Right lobe of liver (tissue), 6 donors: ENCODE measurements at regions not wholly inside any gene's neighbourhood (a gene's known extent, or its start where the extent isn't known, plus 50 kb on each side); places are given as distances from the start of the nearest gene placed in this dataset.
"Not testable (repeated sequence)": the region's sequence is repeated elsewhere in the genome, so short reads cannot be mapped to it uniquely, and the experiment has no call there.

ENCODE experiments used
- ATAC-seq, 4 donors: fragments of 200-7000 bp; cut with Tn5 transposase; one replicate each; pipeline ENCODE4 v1.9.1; 2020; ENCODE audit warnings: mild to moderate bottlenecking in 4 of 4, moderate library complexity in 4 of 4
- DNase-seq, 3 donors: peaks; one replicate each; pipeline ENCODE4 v3.0.0-alpha.2; 2020
- H3K27ac ChIP-seq, 3 donors: fragments of 200-600 bp; one replicate each; pipeline ENCODE4 v1.8.0; 2022
- H3K27me3 ChIP-seq, 2 donors: fragments of 200-600 bp; one replicate each; pipeline ENCODE4 v1.8.0; 2022
- H3K36me3 ChIP-seq, 4 donors: fragments of 200-600 bp; sonication (generic) in 1 of 4; one replicate each; pipeline versions ENCODE4 v1.5.1 to v1.8.0; 2017 to 2022; ENCODE audit warnings: control low read depth in 1 of 4
- H3K4me1 ChIP-seq, 4 donors: fragments of 200-600 bp; sonication (generic) in 1 of 4; one replicate each; pipeline versions ENCODE4 v1.5.1 to v1.8.0; 2017 to 2022; ENCODE audit warnings: control low read depth in 1 of 4
- H3K4me3 ChIP-seq, 3 donors: fragments of 200-600 bp; one replicate each; pipeline ENCODE4 v1.8.0; 2022
- H3K9me3 ChIP-seq, 4 donors: fragments of 200-600 bp; sonication (generic) in 1 of 4; one replicate each; pipeline versions ENCODE4 v1.5.1 to v1.8.0; 2017 to 2022; ENCODE audit warnings: control low read depth in 1 of 4
- POLR2A ChIP-seq: fragments of 450-650 bp; IDR thresholded peaks from one replicate; pipeline ENCODE4 v1.6.1; 2017; ENCODE audit warnings: antibody characterized with exemption, mild to moderate bottlenecking
- WGBS: methylation state at CpG from one replicate; pipeline ENCODE4 v1.1.6; 2018; ENCODE audit warnings: low coverage, low lambda C conversion rate; ENCODE audit not compliant: insufficient coverage; ENCODE audit errors: missing lambda C conversion rate; 5-methylcytosine and 5-hydroxymethylcytosine counted together
- intact Hi-C, 2 donors: fragments of 100-400 bp; cut with DNase I; formaldehyde crosslinking; loops; one replicate each; pipeline versions ENCODE4 v1.11.2 to v1.14.1; 2022
- TF ChIP-seq, protein P1 (sequence below), 4 donors: fragments of 200-600 bp in 3 of 4; fragments of 450-650 bp in 1 of 4; IDR thresholded peaks; one replicate each; pipeline versions ENCODE4 v1.5.1 to v1.8.0; 2016 to 2022; ENCODE audit warnings: antibody characterized with exemption in 4 of 4, mild to moderate bottlenecking in 2 of 4
- donor health status: DM: no; HTN: yes; CAD: no.
- donor health status: DM: no; HTN: no; CAD: no.
- donor health status: DM: no; HTN: no; CAD: no.
- donor health status: DM: no; HTN: yes; CAD: no.
- donor health status: DM: no; HTN: yes; CAD: no.

- ATAC-seq = peak; percentile 34 to 67 (median 54)
- no peak overlapping the region for H3K4me3 ChIP-seq
- TF ChIP-seq POLR2A = no peak
- TF ChIP-seq, protein P1, sequence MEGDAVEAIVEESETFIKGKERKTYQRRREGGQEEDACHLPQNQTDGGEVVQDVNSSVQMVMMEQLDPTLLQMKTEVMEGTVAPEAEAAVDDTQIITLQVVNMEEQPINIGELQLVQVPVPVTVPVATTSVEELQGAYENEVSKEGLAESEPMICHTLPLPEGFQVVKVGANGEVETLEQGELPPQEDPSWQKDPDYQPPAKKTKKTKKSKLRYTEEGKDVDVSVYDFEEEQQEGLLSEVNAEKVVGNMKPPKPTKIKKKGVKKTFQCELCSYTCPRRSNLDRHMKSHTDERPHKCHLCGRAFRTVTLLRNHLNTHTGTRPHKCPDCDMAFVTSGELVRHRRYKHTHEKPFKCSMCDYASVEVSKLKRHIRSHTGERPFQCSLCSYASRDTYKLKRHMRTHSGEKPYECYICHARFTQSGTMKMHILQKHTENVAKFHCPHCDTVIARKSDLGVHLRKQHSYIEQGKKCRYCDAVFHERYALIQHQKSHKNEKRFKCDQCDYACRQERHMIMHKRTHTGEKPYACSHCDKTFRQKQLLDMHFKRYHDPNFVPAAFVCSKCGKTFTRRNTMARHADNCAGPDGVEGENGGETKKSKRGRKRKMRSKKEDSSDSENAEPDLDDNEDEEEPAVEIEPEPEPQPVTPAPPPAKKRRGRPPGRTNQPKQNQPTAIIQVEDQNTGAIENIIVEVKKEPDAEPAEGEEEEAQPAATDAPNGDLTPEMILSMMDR (IDR thresholded peaks at IDR 0.05) = no peak
- H3K27me3 ChIP-seq = no peaks in the 10 kb centered on the region
- DNase-seq = no peak
- intact Hi-C loops = no loop called here
- no peaks in the 10 kb centered on the region for H3K36me3 ChIP-seq
- WGBS = 45% methylated on average over 2 of the region's 2 CpGs
- H3K4me1 ChIP-seq = no peaks in the 10 kb centered on the region
- H3K9me3 ChIP-seq = no peaks in the 10 kb centered on the region
- no peak overlapping the region for H3K27ac ChIP-seq
Observed at GRCh38 chr5:159805021-159805420, 111.3 kb upstream of the ADRA1B start.

DNA sequence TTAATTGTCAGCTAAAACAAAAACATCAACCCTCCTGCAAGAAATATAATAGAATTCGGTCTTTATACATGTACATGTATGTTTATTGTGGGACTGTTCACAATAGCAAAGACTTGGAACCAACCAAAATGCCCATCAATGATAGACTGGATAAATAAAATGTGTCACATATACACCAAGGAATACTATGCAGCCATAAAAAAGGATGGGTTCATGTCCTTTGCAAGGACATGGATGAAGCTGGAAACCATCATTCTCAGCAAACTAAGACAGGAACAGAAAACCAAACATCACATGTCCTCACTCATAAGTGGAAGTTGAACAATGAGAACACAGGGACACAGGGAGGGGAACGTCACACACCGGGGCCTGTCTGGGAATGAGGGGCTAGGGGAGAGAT is 109.1 kb upstream of the ADRA1B start:
- H3K36me3 ChIP-seq, H3K9me3 ChIP-seq, H3K27me3 ChIP-seq, DNase-seq, intact Hi-C loops, H3K4me3 ChIP-seq, H3K4me1 ChIP-seq, H3K27ac ChIP-seq, ATAC-seq: not testable (repeated sequence)
- WGBS = 86% methylated on average over 3 of the region's 3 CpGs

- H3K9me3 ChIP-seq = no peaks in the 10 kb centered on the region
- no peak overlapping the region for H3K4me3 ChIP-seq
- no peak overlapping the region for H3K27ac ChIP-seq
- WGBS = 55% methylated on average over 2 of the region's 2 CpGs
- no peaks in the 10 kb centered on the region for H3K4me1 ChIP-seq
- intact Hi-C loops = no loop called here
- ATAC-seq (no peak), DNase-seq (no peak)
- no peaks in the 10 kb centered on the region for H3K27me3 ChIP-seq
- no peaks in the 10 kb centered on the region for H3K36me3 ChIP-seq
- no peak for TF ChIP-seq POLR2A
- TF ChIP-seq, protein P1 (IDR thresholded peaks at IDR 0.05) = no peak
Observed at GRCh38 chr5:159807586-159807985, 108.7 kb upstream of the ADRA1B start.

DNA sequence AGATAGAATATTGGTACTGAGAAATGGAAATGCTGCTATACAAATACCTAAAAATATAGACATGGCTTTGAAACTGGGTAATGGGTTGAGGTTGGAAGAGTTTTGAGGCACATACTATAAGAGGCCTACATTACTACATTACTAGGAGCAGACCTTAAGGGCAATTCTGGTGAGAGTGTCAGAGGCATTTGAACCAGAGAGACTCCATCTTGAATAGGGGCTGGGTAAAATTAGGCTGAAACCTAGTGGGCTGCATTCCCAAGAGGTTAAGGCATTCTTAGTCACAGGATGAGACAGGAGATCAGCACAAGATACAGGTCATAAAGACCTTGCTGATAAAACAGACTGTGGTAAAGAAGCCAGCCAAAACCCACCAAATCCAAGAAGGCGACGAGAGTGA is 104.6 kb upstream of the ADRA1B start:
- H3K4me1 ChIP-seq = no peaks in the 10 kb centered on the region
- no peak for ATAC-seq
- H3K4me3 ChIP-seq = no peak overlapping the region
- DNase-seq = no peak
- no peaks in the 10 kb centered on the region for H3K9me3 ChIP-seq
- TF ChIP-seq, protein P1 (IDR thresholded peaks at IDR 0.05) = no peak
- TF ChIP-seq POLR2A = no peak
- H3K27me3 ChIP-seq = no peaks in the 10 kb centered on the region
- no CpG with 5 or more reads among the region's 2 CpGs for WGBS
- H3K27ac ChIP-seq = no peak overlapping the region
- no peaks in the 10 kb centered on the region for H3K36me3 ChIP-seq
- intact Hi-C loops = no loop called here

DNA sequence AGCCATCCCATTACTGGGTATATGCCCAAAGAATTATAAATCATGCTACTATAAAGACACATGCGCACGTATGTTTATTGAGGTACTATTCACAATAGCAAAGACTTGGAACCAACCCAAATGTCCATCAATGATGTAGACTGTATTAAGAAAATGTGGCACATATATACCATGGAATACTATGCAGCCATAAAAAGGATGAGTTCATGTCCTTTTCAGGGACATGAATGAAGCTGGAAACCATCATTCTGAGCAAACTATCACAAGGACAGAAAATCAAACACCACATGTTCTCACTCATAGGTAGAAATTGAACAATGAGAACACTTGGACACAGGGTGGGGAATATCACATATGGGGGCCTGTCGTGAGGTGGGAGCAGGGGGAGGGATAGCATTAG is 103.5 kb upstream of the ADRA1B start:
- intact Hi-C loops, H3K36me3 ChIP-seq: not testable (repeated sequence)

GRCh38 chr5:159814222-159814621 is 102.1 kb upstream of the ADRA1B start:
- intact Hi-C loops = no loop called here
- ATAC-seq = no peak
- WGBS = 53% methylated on average over 3 of the region's 3 CpGs

More for the DNA sequence above, 103.5 kb upstream of the ADRA1B start:
- ATAC-seq, DNase-seq, H3K27me3 ChIP-seq, H3K4me1 ChIP-seq, H3K4me3 ChIP-seq, H3K9me3 ChIP-seq, H3K27ac ChIP-seq: not testable (repeated sequence)
- WGBS = 86% methylated on average over 3 of the region's 3 CpGs

More at GRCh38 chr5:159814222-159814621, 102.1 kb upstream of the ADRA1B start:
- Histone ChIP-seq H3K27ac (no peak overlapping the region), H3K4me3 (no peak overlapping the region), H3K9me3 (no peaks in the 10 kb centered on the region), H3K4me1 (no peaks in the 10 kb centered on the region), H3K36me3 (no peaks in the 10 kb centered on the region), H3K27me3 (no peaks in the 10 kb centered on the region)
- TF ChIP-seq, protein P1 (IDR thresholded peaks at IDR 0.05) = no peak
- TF ChIP-seq POLR2A = no peak
- DNase-seq = no peak
